Stimulated activated CD4-positive, alpha-beta T cell treated with anti-CD3 and anti-CD28 coated beads, Interleukin-1b, Interleukin-23, amount 100 ng/mL, for 24 hours (primary cell): ENCODE measurements at regions not wholly inside any gene's neighbourhood (a gene's known extent, or its start where the extent isn't known, plus 50 kb on each side); places are given as distances from the start of the nearest gene placed in this dataset.

ENCODE experiments used
- DNase-seq, 4 experiments: peaks; one replicate each; pipeline ENCODE4 v3.0.0-alpha.2; 2020; ENCODE audit warnings: low read depth in 4 of 4, low spot score in 1 of 4

DNA sequence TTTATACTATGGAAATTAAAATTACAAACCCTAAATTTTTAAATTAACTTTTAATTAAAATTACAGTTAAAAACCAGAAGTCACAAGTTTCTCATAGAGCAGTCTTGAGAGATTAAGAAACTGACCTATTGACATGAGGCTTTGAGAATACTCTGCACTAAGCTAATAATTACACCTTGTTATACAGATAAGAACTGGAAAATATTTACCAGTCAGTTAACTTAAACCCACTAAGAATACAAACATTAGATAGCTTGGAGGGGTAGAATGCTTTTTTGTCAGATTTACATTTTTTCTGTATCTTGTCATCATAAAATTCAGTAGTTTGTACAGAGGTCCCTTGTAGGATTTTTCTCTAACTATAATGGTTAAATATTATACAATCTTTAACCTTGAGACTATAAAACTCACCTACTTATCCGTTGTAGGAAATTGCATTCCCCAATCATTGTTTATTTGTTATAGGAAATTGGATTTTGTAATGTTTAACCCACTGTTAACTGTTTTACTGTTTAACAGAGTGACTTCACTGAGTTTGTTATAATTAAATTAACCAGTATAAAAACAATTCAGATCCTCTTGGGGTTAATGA lies 219.7 kb upstream of the PKDCC start:
- DNase-seq, result no peak

DNA sequence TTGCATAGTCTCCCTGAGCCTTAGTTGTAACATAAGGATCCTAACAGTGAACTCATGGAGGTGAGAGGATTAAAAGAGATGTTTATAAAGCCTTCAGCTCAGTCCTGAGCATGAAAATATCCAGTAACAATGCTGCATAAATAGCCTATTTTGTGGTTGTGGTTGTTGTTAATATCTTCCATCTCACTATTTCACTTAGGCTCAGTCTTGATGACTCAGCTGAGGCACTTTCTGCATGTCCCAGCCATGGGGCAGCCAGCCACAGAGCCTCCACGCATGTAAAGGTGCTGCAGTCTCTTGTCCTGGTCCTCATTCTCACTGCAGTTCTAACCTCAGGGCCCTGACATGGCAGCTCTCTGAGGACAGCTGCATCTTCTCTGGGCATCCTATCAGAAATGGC lies 218.8 kb upstream of the PKDCC start:
- no peak for DNase-seq

DNA sequence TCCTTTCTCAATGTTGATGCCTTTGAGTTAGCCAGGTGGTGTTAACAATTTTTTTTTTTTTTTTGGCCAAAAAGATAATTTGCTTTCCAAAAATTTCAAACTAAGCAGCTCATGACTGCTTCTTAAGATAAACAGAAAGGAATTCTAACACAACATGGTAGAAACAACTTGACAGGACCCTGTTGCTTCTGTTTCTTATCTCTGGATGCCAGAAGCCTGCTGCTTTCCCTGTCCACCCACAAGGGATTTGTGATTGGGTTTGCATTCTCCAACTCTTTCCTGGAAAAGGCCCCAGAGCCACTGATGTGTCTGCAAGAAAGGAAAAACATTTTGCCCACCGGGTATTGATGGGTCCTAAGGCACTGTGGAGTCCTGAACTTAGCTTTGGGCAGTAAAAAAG lies 217.2 kb upstream of the PKDCC start:
- no peak for DNase-seq

DNA sequence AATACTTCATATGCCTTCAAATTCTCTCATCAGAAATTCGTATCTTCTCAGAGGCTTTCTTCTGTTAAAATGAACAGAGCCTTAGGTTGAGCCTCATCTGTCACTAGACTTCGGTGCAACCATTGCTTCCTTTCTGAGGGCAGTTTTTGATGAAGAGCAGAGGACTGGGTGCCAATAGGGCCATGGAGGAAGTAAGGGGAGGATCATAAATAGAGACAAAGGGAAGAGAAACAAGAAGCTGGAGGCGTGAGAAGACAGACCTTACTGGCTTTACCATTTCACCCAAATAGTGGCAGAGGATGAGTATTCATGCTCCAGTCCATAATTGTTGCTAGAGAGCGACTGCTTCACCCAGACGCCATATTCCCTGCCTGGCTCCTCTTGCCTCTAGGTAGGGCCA lies 215.6 kb upstream of the PKDCC start:
- DNase-seq, result no peak

- no peak for DNase-seq
Observed at GRCh38 chr2:41835401-41835800, 212.4 kb upstream of the PKDCC start.

DNA sequence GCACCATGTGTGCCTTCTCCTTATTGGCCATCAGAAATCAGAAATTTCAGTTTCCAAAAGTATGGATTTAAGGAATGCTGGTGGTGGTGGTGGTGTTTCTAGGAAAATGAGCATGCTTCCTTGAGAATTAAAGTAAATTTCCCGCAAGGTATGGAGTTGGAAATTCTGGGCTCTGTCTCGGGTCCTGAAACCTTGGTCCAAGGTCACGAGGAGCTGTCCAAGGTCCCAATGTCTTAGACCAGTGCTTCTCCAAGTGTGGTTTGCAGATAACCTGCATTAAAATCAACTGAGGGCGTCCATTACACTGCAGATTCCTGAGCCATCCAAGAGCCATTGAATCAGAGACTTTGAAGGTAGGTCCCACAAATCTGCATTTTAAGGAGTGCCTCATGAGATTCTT lies 210.9 kb upstream of the PKDCC start:
- DNase-seq, result no peak

GRCh38 chr2:41837610-41838009 lies 210.2 kb upstream of the PKDCC start:
- DNase-seq, result no peak

DNA sequence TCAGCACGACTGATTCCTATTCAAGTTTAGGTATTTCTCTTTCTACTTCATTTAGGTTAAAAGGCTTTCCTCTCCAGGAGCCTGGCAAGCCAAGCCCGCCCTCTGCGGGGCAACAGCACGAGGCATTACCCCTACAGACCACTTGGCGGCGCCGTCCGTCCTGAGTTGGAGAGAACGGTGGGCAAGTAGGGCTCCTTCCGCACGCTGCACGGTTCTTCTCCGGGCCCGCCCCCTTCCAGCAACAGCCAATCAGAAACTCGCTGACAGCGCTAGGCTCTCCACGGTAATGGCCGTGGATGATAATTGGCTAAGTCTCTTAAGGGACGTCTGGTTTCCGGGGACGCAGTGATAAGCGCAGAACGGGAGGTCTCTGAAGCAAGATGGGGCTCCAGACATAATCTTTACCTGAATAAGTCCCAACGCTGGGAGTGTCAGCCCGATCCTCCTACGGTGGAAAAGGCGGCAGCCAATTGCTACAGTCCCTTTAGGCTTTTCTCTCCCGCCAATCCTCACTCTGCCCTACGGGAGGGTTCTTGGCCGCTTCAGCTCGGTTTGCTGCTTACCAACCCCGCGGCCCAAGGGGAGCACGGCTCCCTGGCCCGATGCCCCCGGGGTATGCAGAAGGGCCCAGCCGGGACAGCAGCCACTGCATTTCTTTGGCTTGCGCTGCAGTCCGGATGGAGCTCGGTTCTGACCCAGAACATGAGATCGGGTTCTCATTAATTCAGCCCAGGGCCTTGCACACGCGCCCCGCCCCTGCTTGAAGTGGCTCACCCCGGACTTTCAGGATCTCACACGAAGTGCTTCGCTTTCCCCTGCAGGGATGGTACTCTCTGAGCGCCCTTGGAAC lies 206.9 kb upstream of the PKDCC start:
- peak; percentile 88 to 96 (median 92) for DNase-seq

- no peak for DNase-seq
Observed at GRCh38 chr2:41846962-41847361, 200.9 kb upstream of the PKDCC start.

DNA sequence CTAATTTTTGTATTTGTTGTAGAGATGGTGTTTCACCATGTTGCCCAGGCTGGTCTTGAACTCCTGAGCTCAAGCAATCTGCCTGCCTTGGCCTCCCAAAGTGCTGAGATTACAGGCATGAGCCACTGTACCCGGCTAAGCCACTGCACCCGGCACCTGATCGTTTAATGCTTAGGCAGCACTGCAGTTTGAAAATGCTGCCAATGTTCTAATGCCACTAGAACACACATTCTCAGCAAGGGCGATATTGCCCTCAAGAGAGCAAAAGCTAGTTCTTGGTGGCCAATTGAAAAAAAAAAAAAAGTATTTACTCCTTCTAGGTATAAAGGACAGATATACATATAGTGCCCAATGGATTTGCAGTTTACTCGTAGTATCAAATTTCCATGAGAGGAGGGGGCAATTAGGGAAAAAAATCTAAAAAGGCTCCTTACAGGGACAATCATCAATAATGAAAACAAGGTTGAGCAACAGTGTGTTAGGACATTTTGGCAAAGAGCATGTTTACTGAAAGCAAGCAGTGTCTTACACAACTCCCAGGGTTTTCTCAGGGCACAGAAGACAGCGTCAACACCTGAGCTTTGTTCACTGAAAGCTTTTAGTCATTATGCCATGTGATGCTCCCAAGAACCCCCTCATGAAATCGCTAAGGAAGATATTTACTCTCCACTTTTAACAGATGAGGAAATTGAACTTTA lies 199.9 kb upstream of the PKDCC start:
- DNase-seq, result no peak

- no peak for DNase-seq
Observed at GRCh38 chr2:41851554-41851953, 196.3 kb upstream of the PKDCC start.

GRCh38 chr2:41853427-41854191 lies 194.2 kb upstream of the PKDCC start:
- DNase-seq, result no peak

DNA sequence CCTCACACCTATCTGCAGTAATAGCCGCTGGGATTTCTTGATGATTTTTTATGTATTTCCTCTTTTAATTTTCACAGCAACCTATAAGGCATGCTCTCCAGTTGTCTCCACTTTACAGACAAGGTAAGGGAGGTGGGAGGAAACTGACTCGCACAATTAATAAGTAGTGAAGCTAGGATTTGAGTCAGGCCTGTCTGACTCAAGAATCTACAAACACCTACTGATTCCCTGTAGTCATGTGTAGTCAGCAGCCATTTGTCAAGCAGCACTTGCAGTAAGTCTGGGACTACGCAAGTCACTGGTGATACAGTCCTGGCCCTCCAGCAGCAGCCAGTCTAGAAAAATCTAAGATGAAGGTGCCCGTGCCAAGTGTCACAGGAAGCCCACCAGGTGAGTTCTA lies 193.6 kb upstream of the PKDCC start:
- DNase-seq, result no peak

DNA sequence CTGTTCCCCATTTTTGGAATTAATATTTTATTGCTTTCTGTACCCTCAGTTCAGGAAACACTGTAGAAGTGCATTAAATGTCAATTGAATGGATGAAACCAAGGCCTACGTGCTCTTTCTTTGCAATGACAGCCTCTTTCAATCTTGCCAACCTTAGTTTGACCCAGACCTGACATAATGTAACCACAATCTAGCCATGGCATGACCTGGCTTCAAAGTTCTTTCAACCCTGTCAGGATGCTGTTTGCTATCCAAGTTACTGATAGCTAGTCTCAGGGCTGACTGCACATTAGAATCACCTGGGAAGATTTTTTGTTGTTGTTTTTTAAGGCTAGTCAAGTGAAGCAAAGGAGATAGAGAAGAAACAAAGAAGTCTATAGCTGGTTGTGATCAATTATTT lies 190.9 kb upstream of the PKDCC start:
- DNase-seq, result no peak

- no peak for DNase-seq
Observed at GRCh38 chr2:41859615-41860514, 188.0 kb upstream of the PKDCC start.

DNA sequence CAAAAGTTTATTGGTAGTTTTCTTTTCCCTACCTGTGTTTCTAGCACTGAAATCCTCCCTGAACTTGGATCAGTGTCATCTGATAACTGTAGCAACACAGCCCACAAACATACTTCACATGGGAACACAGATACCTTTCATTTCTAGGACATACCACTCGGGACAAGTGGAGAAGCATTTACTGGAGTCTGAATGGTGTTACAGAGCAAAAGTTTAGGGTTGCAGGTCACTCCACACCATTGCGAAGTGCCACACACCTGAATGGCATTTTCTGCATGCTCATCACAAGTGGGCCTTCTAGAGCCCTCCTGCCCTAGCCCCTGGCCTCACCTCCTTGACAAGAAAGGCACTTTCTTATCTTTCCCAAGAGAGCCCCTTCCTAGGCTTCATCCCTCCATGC lies 184.8 kb upstream of the PKDCC start:
- DNase-seq, result no peak

- DNase-seq, result no peak
Observed at GRCh38 chr2:41865263-41865662, 182.6 kb upstream of the PKDCC start.

- DNase-seq, result no peak
Observed at GRCh38 chr2:41867553-41867952, 180.3 kb upstream of the PKDCC start.

DNA sequence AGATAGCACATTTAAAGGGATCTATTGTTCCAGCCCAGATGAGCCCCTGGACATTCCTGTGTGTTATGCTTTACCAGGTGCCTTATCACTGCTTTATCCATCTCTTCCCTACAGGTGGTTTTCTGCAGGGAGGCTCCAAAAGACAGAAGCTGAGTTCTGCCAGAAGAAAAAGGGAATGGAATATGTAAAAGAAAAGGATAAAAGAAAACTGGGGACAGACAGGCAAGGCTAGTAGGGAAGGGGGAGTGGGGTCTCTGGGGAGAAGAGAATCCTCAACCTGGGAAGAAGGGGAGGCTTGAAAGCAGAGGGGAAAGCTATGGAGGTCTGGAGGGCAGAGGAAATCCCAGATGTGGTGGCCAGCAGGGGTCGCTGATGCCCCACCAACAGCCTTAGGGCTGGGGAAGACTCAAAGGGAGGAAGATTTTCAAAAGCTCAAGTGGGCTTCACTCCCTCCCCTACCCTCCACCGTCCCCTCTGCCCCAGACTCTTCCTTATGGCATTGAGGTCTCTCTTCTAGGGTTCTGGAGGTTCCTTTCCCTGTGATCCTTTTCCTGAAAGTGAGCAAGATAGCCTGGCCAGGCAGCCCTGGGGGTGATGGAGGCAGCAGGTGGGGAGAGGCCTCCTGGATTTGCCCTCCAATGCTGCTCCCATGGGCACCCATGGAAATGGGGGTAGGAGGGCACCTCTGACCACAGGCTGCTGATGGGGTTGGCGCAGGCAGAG lies 178.1 kb upstream of the PKDCC start:
- peak; percentile 39 to 59 (median 54) for DNase-seq

DNA sequence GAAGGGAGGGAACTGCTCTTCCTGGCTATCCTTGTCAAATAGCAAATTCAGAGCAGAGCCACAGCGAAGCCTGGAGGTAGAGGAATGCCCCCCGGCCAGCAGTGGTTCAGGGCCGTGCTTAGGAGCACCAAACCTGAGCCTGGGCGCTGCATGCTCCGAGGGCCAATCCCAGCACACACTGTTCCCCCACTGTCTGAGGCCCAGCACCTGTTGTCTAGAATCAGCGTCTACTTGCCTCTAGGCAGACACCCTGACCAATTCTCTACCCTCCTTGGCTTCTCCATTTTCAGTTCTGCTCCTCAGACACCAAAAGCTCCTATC lies 177.6 kb upstream of the PKDCC start:
- no peak for DNase-seq
